Natural killer cell (primary cell): ENCODE measurements at regions not wholly inside any gene's neighbourhood (a gene's known extent, or its start where the extent isn't known, plus 50 kb on each side); places are given as distances from the start of the nearest gene placed in this dataset.
A peak's percentile ranks its signal among the peaks of the same experiment; 100 is the strongest.
"Not testable (repeated sequence)": the region's sequence is repeated elsewhere in the genome, so short reads cannot be mapped to it uniquely, and the experiment has no call there.

ENCODE experiments used
- ATAC-seq, 3 donors: fragments of 150-1000 bp in 2 of 3; fragments of 200-7000 bp in 1 of 3; cut with Tn5 transposase; 1 replicate in 1 of 3; 2 replicates in 2 of 3; pipeline ENCODE4 v1.10.0; 2021; ENCODE audit warnings: mild to moderate bottlenecking in 2 of 3, moderate library complexity in 2 of 3
- DNase-seq, 2 donors: peaks; one replicate each; pipeline versions ENCODE4 v3.0.0 to v3.0.0-alpha.2; 2013 to 2021; ENCODE audit warnings: mixed read lengths in 1 of 2
- H3K27ac ChIP-seq: one replicate; pipeline ENCODE4 v1.5.1; 2013; ENCODE audit warnings: mild to moderate bottlenecking, low read length
- H3K27me3 ChIP-seq: one replicate; pipeline ENCODE4 v1.6.1; 2013; ENCODE audit warnings: low read length; ENCODE audit not compliant: control insufficient read depth, insufficient read depth
- H3K36me3 ChIP-seq: one replicate; pipeline ENCODE4 v1.6.1; 2013; ENCODE audit warnings: low read length; ENCODE audit not compliant: control insufficient read depth, insufficient read depth
- H3K4me1 ChIP-seq: one replicate; pipeline ENCODE4 v1.6.1; 2013; ENCODE audit warnings: low read length; ENCODE audit not compliant: control insufficient read depth, insufficient read depth
- H3K4me3 ChIP-seq: one replicate; pipeline ENCODE4 v1.5.1; 2013; ENCODE audit warnings: low read length
- H3K9me3 ChIP-seq: one replicate; pipeline ENCODE4 v1.6.1; 2013; ENCODE audit warnings: low read length; ENCODE audit not compliant: control insufficient read depth, insufficient read depth
- H3K27ac Mint-ChIP-seq, 2 donors: one replicate each; pipeline ENCODE4 v1.8.0; 2022; ENCODE audit warnings: mild to moderate bottlenecking in 2 of 2, mixed read lengths in 2 of 2, moderate library complexity in 1 of 2
- H3K27me3 Mint-ChIP-seq, 2 donors: one replicate each; pipeline ENCODE4 v1.8.0; 2022; ENCODE audit warnings: low read depth in 2 of 2, mixed read lengths in 2 of 2
- H3K36me3 Mint-ChIP-seq: one replicate; pipeline ENCODE4 v1.8.0; 2022; ENCODE audit warnings: mixed read lengths
- H3K4me1 Mint-ChIP-seq, 2 donors: one replicate each; pipeline ENCODE4 v1.8.0; 2022; ENCODE audit warnings: mixed read lengths in 2 of 2
- H3K4me3 Mint-ChIP-seq: one replicate; pipeline ENCODE4 v1.8.0; 2022; ENCODE audit warnings: mild to moderate bottlenecking, moderate library complexity, mixed read lengths
- H3K9me3 Mint-ChIP-seq, 2 donors: one replicate each; pipeline ENCODE4 v1.8.0; 2022; ENCODE audit warnings: mixed read lengths in 2 of 2
- CTCF ChIP-seq: fragments of 200-600 bp; IDR thresholded peaks from one replicate; pipeline ENCODE4 v1.8.0; 2022; ENCODE audit warnings: antibody characterized with exemption
- WGBS: methylation state at CpG from one replicate; pipeline ENCODE4 v1.1.7; 2013; ENCODE audit warnings: missing lambda C conversion rate; ENCODE audit not compliant: insufficient coverage; 5-methylcytosine and 5-hydroxymethylcytosine counted together
- intact Hi-C: fragments of 100-400 bp; cut with micrococcal nuclease; formaldehyde crosslinking; loops from one replicate; pipeline ENCODE4 v1.14.2; 2022

- ATAC-seq (no peak), DNase-seq (no peak)
- Histone ChIP-seq H3K36me3 (no peaks in the 10 kb centered on the region), H3K4me3 (no peak overlapping the region), H3K27ac (no peak overlapping the region), H3K9me3 (peaks cover 12% of the 10 kb centered on the region), H3K27me3 (no peaks in the 10 kb centered on the region), H3K4me1 (no peaks in the 10 kb centered on the region)
- Mint-ChIP-seq H3K4me3 (no peak overlapping the region), H3K36me3 (peaks cover 28% of the 10 kb centered on the region), H3K4me1 (no peaks in the 10 kb centered on the region), H3K9me3 (peaks cover 4 to 17% of the 10 kb centered on the region in 2 donors), H3K27me3 (peaks cover 21 to 30% of the 10 kb centered on the region in 2 donors), H3K27ac (no peak overlapping the region)
- TF ChIP-seq CTCF = no peak
- intact Hi-C loops = no loop called here
- no CpG with 5 or more reads among the region's 1 CpG for WGBS
Measured at GRCh38 chr2:129918604-129919003, 60.9 kb upstream of the RAB6C start.

- peaks cover 21% of the 10 kb centered on the region for H3K36me3 Mint-ChIP-seq
- no peak overlapping the region for H3K27ac Mint-ChIP-seq
- no peak for TF ChIP-seq CTCF
- peaks cover 4 to 13% of the 10 kb centered on the region in 2 donors for H3K9me3 Mint-ChIP-seq
- 22% methylated on average over 19 of the region's 21 CpGs for WGBS
- H3K27ac ChIP-seq = no peak overlapping the region
- H3K27me3 ChIP-seq = no peaks in the 10 kb centered on the region
- H3K9me3 ChIP-seq = peaks cover 11% of the 10 kb centered on the region
- H3K4me3 Mint-ChIP-seq = no peak overlapping the region
- ATAC-seq (peak in 1 of 3 donors; percentile 3), DNase-seq (no peak)
- no peaks in the 10 kb centered on the region for H3K36me3 ChIP-seq
- H3K4me1 ChIP-seq = no peaks in the 10 kb centered on the region
- no peak overlapping the region for H3K4me3 ChIP-seq
- peaks cover 25 to 30% of the 10 kb centered on the region in 2 donors for H3K27me3 Mint-ChIP-seq
- H3K4me1 Mint-ChIP-seq = no peaks in the 10 kb centered on the region
- intact Hi-C loops = no loop called here
Measured at GRCh38 chr2:129922571-129923264, 56.7 kb upstream of the RAB6C start.

GRCh38 chr2:129923265-129924091, 56.0 kb upstream of the RAB6C start:
- Mint-ChIP-seq H3K36me3 (peaks cover 14% of the 10 kb centered on the region), H3K27ac (no peak overlapping the region), H3K4me1 (no peaks in the 10 kb centered on the region), H3K9me3 (peaks cover 2 to 9% of the 10 kb centered on the region in 2 donors), H3K4me3 (no peak overlapping the region), H3K27me3 (peaks cover 25 to 27% of the 10 kb centered on the region in 2 donors)
- WGBS = 8% methylated on average over 28 of the region's 30 CpGs
- H3K27ac ChIP-seq = no peak overlapping the region
- no peaks in the 10 kb centered on the region for H3K27me3 ChIP-seq
- no peak overlapping the region for H3K4me3 ChIP-seq
- H3K36me3 ChIP-seq = no peaks in the 10 kb centered on the region
- intact Hi-C loops = no loop called here
- DNase-seq (peak in 1 of 2 donors; percentile 22), ATAC-seq (peak in 1 of 3 donors; percentile 19)
- no peaks in the 10 kb centered on the region for H3K4me1 ChIP-seq
- TF ChIP-seq CTCF = no peak
- peaks cover 4% of the 10 kb centered on the region for H3K9me3 ChIP-seq

GRCh38 chr2:129924115-129924514, 55.4 kb upstream of the RAB6C start:
- 79% methylated on average over 12 of the region's 12 CpGs for WGBS
- not testable (repeated sequence) for H3K36me3 Mint-ChIP-seq

More at GRCh38 chr2:129924115-129924514, 55.4 kb upstream of the RAB6C start:
- intact Hi-C loops, DNase-seq, H3K9me3 Mint-ChIP-seq, ATAC-seq, H3K4me3 ChIP-seq, H3K27me3 ChIP-seq, H3K4me1 ChIP-seq, H3K27ac Mint-ChIP-seq, H3K27ac ChIP-seq, H3K9me3 ChIP-seq, H3K4me1 Mint-ChIP-seq, H3K4me3 Mint-ChIP-seq, H3K36me3 ChIP-seq: not testable (repeated sequence)
- peaks cover 22 to 25% of the 10 kb centered on the region in 2 donors for H3K27me3 Mint-ChIP-seq
